Kidney (tissue), 13 donors: ENCODE measurements at regions not wholly inside any gene's neighbourhood (a gene's known extent, or its start where the extent isn't known, plus 50 kb on each side); places are given as distances from the start of the nearest gene placed in this dataset.

Experiments used
- DNase-seq, 5 donors: peaks; one replicate each; pipeline ENCODE4 v3.0.0-alpha.2; 2013 to 2020
- FAIRE-seq: peaks from 2 replicates; lab custom pipeline; 2012; peaks lifted over from hg19 to GRCh38; lab: Jason Lieb, UNC
- H3K27ac ChIP-seq, 2 donors: one replicate each; pipeline ENCODE4 v1.7.0; 2013; ENCODE audit warnings: low read depth in 2 of 2, low read length in 2 of 2, inconsistent platforms in 1 of 2
- H3K27me3 ChIP-seq: one replicate; pipeline ENCODE4 v1.7.1; 2013; ENCODE audit warnings: low read length, inconsistent platforms; ENCODE audit not compliant: control insufficient read depth, insufficient read depth
- H3K36me3 ChIP-seq, 3 donors: one replicate each; pipeline versions ENCODE4 v1.7.0 to v1.7.1; 2013; ENCODE audit warnings: low read length in 3 of 3, control low read depth in 1 of 3, inconsistent platforms in 1 of 3; ENCODE audit not compliant: insufficient read depth in 3 of 3, control insufficient read depth in 2 of 3
- H3K4me1 ChIP-seq, 3 donors: one replicate each; pipeline versions ENCODE4 v1.7.0 to v1.7.1; 2013; ENCODE audit warnings: low read length in 3 of 3, inconsistent platforms in 1 of 3, low read depth in 1 of 3; ENCODE audit not compliant: control insufficient read depth in 2 of 3, insufficient read depth in 2 of 3
- H3K4me3 ChIP-seq, 3 donors: one replicate each; pipeline versions ENCODE4 v1.7.0 to v1.8.1; 2013; ENCODE audit warnings: low read length in 3 of 3, control low read depth in 1 of 3, inconsistent platforms in 1 of 3
- H3K9ac ChIP-seq, 3 donors: one replicate each; pipeline versions ENCODE4 v1.7.0 to v1.7.1; 2013; ENCODE audit warnings: low read length in 3 of 3, control low read depth in 1 of 3, inconsistent platforms in 1 of 3
- H3K9me3 ChIP-seq, 3 donors: one replicate each; pipeline versions ENCODE4 v1.7.0 to v1.7.1; 2013; ENCODE audit warnings: low read length in 3 of 3, control low read depth in 1 of 3, inconsistent platforms in 1 of 3; ENCODE audit not compliant: control insufficient read depth in 2 of 3, insufficient read depth in 1 of 3
- CTCF ChIP-seq: IDR thresholded peaks from 3 replicates; pipeline ENCODE4 v1.5.1; 2012; ENCODE audit warnings: mild to moderate bottlenecking, moderate library complexity, borderline replicate concordance; ENCODE audit not compliant: insufficient read depth; ENCODE audit errors: extremely low read depth
- intact Hi-C: fragments of 100-400 bp; cut with DNase I; formaldehyde crosslinking; loops from one replicate; pipeline ENCODE4 v1.11.1; 2022
- donor health status: control.
- donor health status: control.
- donor health status: control.
- donor health status: control.
- donor health status: control.
- donor health status: DM: yes; HTN: yes; CAD: no.
- donor health status: Normal renal cell carcinoma (clear cell type).

GRCh38 chr5:179439181-179439985, 94.1 kb upstream of the ADAMTS2 start:
- DNase-seq = no peak
- H3K27ac ChIP-seq = no peak overlapping the region
- TF ChIP-seq CTCF = no peak
- H3K36me3 ChIP-seq = no peaks in the 10 kb centered on the region
- intact Hi-C loops = no loop called here
- H3K27me3 ChIP-seq = no peaks in the 10 kb centered on the region
- no peak overlapping the region for H3K4me3 ChIP-seq
- FAIRE-seq = no peak
- H3K9me3 ChIP-seq = no peaks in the 10 kb centered on the region
- H3K4me1 ChIP-seq = no peaks in the 10 kb centered on the region
- H3K9ac ChIP-seq = no peak overlapping the region

- Histone ChIP-seq H3K4me3 (no peak overlapping the region), H3K36me3 (no peaks in the 10 kb centered on the region), H3K4me1 (no peaks in the 10 kb centered on the region), H3K27ac (no peak overlapping the region), H3K27me3 (no peaks in the 10 kb centered on the region), H3K9ac (no peak overlapping the region), H3K9me3 (no peaks in the 10 kb centered on the region)
- no peak for DNase-seq
- no peak for FAIRE-seq
- intact Hi-C loops = no loop called here
- TF ChIP-seq CTCF = no peak
These were observed 93.2 kb upstream of the ADAMTS2 start for GRCh38 chr5:179438461-179438860.

- no peaks in the 10 kb centered on the region for H3K36me3 ChIP-seq
- no peak overlapping the region for H3K9ac ChIP-seq
- FAIRE-seq (no peak), DNase-seq (peak in 3 of 5 donors; percentile 61 to 93 (median 66))
- peaks cover 0 to 1% (median 0%) of the 10 kb centered on the region in 3 donors for H3K9me3 ChIP-seq
- H3K27ac ChIP-seq = no peak overlapping the region
- no peaks in the 10 kb centered on the region for H3K4me1 ChIP-seq
- intact Hi-C loops = no loop called here
- H3K4me3 ChIP-seq = no peak overlapping the region
- no peak for TF ChIP-seq CTCF
- H3K27me3 ChIP-seq = no peaks in the 10 kb centered on the region
These were observed 92.8 kb upstream of the ADAMTS2 start for GRCh38 chr5:179438011-179438441.
